ENCODE measurements at regions not wholly inside any gene's neighbourhood (a gene's known extent, or its start where the extent isn't known, plus 50 kb on each side); places are given as distances from the start of the nearest gene placed in this dataset.

- no peaks in the 10 kb centered on the region for H4K20me1 ChIP-seq (replicated peaks; ENCODE audit: control insufficient read depth, insufficient read depth, low read length)
- POLR2A ChIA-PET = no interaction called here
- ATAC-seq (no peak), FAIRE-seq (no peak), DNase-seq (ENCODE audit: extremely low read depth in 1 of 4, low spot score in 3 of 4) (no peak)
- H3K4me2 ChIP-seq (ENCODE audit: insufficient read depth, low read length) = no peak overlapping the region
- BruUV-seq (replicated peaks) = no TSS peak
- no peaks in the 10 kb centered on the region for H3K9me3 ChIP-seq (replicated peaks; ENCODE audit: control insufficient read depth, insufficient read depth, low read depth, low read length)
- no peak overlapping the region for H3K9ac ChIP-seq (ENCODE audit: insufficient read depth in 1 of 2, low read depth in 2 of 2, low read length in 2 of 2)
- H3K36me3 ChIP-seq (ENCODE audit: control insufficient read depth, insufficient read depth, low read length) = no peaks in the 10 kb centered on the region
- H2AFZ ChIP-seq (ENCODE audit: low read depth, low read length) = no peak overlapping the region
- H3K27me3 ChIP-seq (ENCODE audit: control insufficient read depth in 2 of 2, insufficient read depth in 2 of 2, low read length in 2 of 2) = no peaks in the 10 kb centered on the region
- no peaks in the 10 kb centered on the region for H3K79me2 ChIP-seq (ENCODE audit: control insufficient read depth, insufficient read depth, low read length)
- H3K4me3 ChIP-seq = no peak overlapping the region
- intact Hi-C loops (cut with micrococcal nuclease) (no loop called here), in situ Hi-C loops (cut with MboI) (no loop called here)
- H3K9me1 ChIP-seq (ENCODE audit: control insufficient read depth, insufficient read depth, low read length) = no peaks in the 10 kb centered on the region
- H3K4me1 ChIP-seq (replicated peaks in 1 of 2; ENCODE audit: control insufficient read depth in 2 of 2, insufficient read depth in 2 of 2, low read length in 2 of 2) = no peaks in the 10 kb centered on the region
- WGBS (ENCODE audit: insufficient coverage, low coverage, missing lambda C conversion rate) = 2% methylated on average over 3 of the region's 3 CpGs
- H3K27ac ChIP-seq (ENCODE audit: extremely low read depth, low read depth, low read length) = no peak overlapping the region
- CTCF ChIA-PET (ENCODE audit: low intra/inter-chr PET ratio) = no interaction called here
- TF ChIP-seq POLR3A (IDR thresholded peaks at IDR 0.05; ENCODE audit: borderline replicate concordance, extremely low read depth, insufficient read depth, insufficient read length) (no peak), CLOCK (CRISPR knock-in tag; IDR thresholded peaks at IDR 0.05; ENCODE audit: borderline replicate concordance) (no peak), NR1H2 (CRISPR knock-in tag; IDR thresholded peaks at IDR 0.05) (no peak), LARP7 (IDR thresholded peaks at IDR 0.05) (no peak), RBM39 (optimal IDR thresholded peaks at IDR 0.05; ENCODE audit: low read depth, low read length) (no peak), HDAC1 (IDR thresholded peaks at IDR 0.05) (no peak), SIRT6 (IDR thresholded peaks at IDR 0.05; ENCODE audit: low read depth, low read length) (no peak), U2AF2 (optimal IDR thresholded peaks at IDR 0.05; ENCODE audit: low read depth, low read length) (no peak), ZNF41 (CRISPR knock-in tag; conservative IDR thresholded peaks at IDR 0.05) (no peak), ZNF655 (CRISPR knock-in tag; IDR thresholded peaks at IDR 0.05) (no peak), ZNF384 (IDR thresholded peaks at IDR 0.05; ENCODE audit: low read depth, low read length) (no peak), TEAD2 (tag; IDR thresholded peaks at IDR 0.05) (no peak), HES1 (IDR thresholded peaks at IDR 0.05; ENCODE audit: low read depth) (no peak), SAFB2 (IDR thresholded peaks at IDR 0.05; ENCODE audit: borderline replicate concordance, low read depth, low read length, severe bottlenecking) (no peak)
Measured at GRCh38 chr21:28598214-28598613, 394.5 kb downstream of the LTN1 start.
